COR-L47 (cell line): ENCODE measurements at regions not wholly inside any gene's neighbourhood (a gene's known extent, or its start where the extent isn't known, plus 50 kb on each side); places are given as distances from the start of the nearest gene placed in this dataset.
A peak's percentile ranks its signal among the peaks of the same experiment; 100 is the strongest.
"Not testable (repeated sequence)": the region's sequence is repeated elsewhere in the genome, so short reads cannot be mapped to it uniquely, and the experiment has no call there.

Experiments
- DNase-seq: peaks from one replicate; lab custom pipeline; 2025; lab: John Stamatoyannopoulos, UW

- DNase-seq, result no peak
Measured at GRCh38 chr4:61004651-61005170, 195.4 kb upstream of the ADGRL3 start.

- no peak for DNase-seq
Measured at GRCh38 chr4:61011051-61011450, 189.1 kb upstream of the ADGRL3 start.

DNA sequence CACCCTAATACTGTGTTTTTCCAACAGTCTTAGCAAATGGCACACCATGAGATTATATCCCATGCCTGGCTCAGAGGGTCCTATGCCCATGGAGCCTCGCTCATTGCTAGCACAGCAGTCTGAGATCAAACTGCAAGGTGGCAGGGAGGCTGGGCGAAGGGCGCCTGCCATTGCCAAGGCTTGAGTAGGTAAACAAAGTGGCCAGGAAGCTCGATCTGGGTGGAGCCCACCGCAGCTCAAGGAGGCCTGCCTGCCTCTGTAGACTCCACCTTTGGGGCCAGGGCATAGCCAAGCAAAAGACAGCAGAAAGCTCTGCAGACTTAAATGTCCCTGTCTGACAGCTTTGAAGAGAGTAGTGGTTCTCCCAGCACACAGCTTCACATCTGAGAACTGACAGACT lies 188.2 kb upstream of the ADGRL3 start:
- not testable (repeated sequence) for DNase-seq

- DNase-seq, result no peak
Measured at GRCh38 chr4:61024610-61025009, 175.5 kb upstream of the ADGRL3 start.

DNA sequence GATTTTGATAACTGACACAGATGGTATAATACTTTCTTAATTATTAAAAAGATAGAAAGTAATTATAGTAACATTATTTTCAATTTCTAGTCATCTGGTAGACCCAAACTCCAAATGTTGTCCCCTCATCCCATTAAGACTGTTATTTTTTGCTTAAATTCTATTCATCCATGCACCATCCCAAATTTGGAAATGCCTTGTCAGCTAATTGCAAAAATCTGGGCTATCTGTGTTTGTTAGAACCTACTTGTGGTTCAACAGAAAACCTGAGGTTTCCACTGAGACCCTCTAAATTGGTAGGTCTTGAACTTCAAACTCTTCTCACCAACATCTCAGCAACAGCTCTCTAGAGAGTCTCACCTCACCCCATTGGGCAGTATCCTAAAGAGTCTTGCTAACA lies 172.2 kb upstream of the ADGRL3 start:
- DNase-seq, result no peak

- no peak for DNase-seq
Measured at GRCh38 chr4:61036071-61036684, 163.9 kb upstream of the ADGRL3 start.

- no peak for DNase-seq
Measured at GRCh38 chr4:61041527-61041926, 158.6 kb upstream of the ADGRL3 start.

- DNase-seq, result no peak
Measured at GRCh38 chr4:61044837-61045236, 155.3 kb upstream of the ADGRL3 start.

DNA sequence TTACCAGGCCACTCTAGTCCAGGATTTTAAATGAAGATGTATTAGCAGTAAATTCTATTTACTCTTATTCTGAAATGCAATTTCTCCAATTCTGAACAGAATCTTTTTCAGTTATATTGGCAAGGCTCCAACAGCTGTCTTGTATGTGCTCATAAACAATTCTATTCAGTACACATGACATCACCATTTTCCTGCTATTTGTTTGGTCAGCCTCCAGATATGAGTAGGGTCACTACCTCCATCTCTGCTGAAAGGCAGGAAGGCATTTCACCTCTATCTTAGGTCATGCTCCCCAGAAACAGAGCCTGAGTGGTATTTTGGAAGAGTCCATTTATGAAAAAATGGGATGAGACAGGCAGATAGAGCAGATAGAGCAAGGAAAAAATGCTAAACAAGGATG lies 151.1 kb upstream of the ADGRL3 start:
- DNase-seq, result no peak

- DNase-seq, result no peak
Measured at GRCh38 chr4:61067381-61067780, 132.7 kb upstream of the ADGRL3 start.

DNA sequence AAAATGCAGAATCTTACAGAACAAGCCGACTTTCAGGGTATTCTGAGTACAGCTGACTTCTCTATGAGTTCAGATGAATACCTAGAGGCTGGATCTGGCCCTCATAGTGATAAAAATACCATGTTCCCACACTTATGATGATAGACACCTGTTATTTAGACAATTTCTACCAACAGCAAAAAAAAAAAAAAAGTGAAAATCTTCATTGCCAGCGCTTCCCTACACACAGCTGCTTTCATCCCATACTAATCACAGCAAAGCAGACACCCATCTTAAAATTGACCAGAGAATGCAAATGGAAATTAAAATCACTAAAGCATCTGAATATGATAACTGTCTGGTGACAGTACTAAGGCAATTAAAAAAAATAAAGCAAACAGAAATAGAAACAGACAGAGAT lies 132.1 kb upstream of the ADGRL3 start:
- DNase-seq, result no peak

GRCh38 chr4:61068745-61069144 lies 131.4 kb upstream of the ADGRL3 start:
- DNase-seq, result no peak

DNA sequence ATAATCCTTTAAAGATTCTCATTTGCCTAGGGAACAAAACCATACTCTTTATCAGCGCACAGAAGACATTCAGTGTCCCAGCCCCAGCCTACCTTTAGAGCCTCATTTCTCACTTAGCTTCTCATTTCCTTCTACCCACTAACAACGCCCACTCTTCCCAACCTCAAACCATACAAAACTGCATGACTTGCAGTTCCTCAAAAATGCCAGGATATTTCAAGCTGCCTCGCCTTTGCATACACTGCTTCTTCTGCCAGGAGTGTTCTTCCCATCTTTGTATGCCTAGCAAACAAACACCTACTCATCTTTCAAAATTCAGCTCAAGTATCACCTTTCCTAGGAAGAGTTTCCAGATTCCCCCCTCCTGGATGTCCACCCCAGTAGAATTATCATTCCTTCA lies 129.9 kb upstream of the ADGRL3 start:
- no peak for DNase-seq

DNA sequence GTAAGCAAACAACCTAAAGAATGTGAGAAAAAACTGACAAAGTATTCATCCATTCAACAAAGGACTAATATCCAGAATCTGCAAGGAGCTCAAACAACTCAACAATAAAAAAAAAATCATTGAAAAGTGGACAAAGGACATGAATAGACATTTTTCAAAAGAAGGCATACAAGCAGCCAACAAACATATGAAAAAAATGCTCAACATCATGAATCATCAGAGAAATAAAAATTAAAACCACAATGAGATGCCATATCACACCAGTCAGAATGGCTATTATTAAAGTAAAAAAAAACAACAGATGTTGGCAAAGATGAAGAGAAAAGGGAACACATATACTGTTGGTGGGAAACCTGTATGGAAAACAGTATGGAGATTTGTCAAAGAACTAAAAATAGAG lies 120.7 kb upstream of the ADGRL3 start:
- DNase-seq, result no peak

- no peak for DNase-seq
Measured at GRCh38 chr4:61079976-61080375, 120.2 kb upstream of the ADGRL3 start.

DNA sequence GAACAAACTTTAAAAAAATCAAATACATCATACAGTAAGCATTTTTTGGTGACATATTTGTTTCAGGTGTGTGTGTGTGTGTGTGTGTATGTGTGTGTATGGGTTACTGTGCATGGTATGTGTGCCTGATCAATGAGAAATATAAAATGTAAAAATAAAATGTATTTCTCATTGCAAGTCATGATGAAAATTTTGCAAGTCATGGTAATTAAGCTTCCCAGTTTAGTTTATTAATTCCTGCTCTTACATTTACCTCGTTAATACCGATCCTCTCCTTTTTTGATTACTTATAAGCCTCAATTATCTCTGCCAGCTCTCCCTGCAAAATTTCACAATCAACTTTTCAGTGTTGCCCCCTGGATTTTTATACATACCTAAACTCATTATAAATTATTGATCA lies 114.6 kb upstream of the ADGRL3 start:
- no peak for DNase-seq

DNA sequence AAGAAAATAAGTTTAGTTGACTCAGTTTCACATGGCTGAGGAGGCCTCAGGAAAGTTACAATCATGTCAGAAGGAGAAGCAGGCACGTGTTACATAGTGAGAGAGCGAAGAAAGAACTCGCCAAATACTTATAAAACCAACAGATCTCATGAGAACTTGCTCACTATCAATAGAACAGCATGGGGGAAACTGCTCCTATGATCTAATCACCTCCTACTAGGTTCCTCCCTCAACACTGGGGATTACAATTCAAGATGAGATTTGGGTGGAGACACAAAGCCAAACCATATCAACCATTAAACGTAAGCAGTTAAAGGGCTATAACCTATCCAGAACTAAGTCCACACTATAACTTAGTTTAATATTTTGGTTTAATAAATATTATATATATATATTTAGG lies 113.8 kb upstream of the ADGRL3 start:
- DNase-seq, result no peak

- DNase-seq, result no peak
Measured at GRCh38 chr4:61086979-61087378, 113.1 kb upstream of the ADGRL3 start.

DNA sequence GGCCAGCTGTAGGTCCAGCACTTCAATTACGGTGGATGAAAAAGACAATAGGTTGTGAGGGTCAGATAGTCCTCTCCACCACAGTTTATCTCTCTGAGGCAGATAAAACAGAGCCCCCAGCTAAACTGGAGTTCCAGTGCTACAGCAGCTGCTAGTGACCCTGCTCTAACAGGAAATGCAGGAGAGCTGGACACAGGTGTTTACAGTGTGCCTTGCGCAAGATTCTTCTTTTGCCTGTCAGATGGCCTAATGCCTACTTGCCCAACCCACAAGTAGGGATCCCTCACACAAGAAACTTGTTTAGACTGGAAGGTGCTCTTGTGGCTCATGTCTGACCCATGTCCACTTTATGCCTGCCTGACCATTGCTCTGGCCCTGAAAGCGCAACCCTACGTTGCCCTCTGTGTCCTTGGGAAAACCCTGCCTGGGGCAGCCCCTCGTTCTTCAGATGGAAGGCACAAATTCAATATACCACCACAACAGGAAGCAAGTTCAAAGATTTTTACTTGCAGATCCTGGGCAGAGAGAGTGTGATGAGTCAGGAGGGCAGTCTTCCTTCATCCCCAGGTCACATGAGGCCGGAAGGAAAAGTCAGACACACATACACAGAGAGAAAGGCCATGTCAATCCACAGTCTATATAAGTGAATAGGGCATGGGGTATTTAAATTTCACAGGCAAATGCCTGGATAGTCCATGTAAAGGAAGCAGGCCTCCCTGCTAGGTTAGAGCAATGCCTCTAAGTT lies 105.1 kb upstream of the ADGRL3 start:
- no peak for DNase-seq

GRCh38 chr4:61128682-61129081 lies 71.4 kb upstream of the ADGRL3 start:
- peak; percentile 51 for DNase-seq

- no peak for DNase-seq
Measured at GRCh38 chr4:61129971-61130370, 70.2 kb upstream of the ADGRL3 start.

- DNase-seq, result no peak
Measured at GRCh38 chr4:61143461-61143860, 56.7 kb upstream of the ADGRL3 start.

DNA sequence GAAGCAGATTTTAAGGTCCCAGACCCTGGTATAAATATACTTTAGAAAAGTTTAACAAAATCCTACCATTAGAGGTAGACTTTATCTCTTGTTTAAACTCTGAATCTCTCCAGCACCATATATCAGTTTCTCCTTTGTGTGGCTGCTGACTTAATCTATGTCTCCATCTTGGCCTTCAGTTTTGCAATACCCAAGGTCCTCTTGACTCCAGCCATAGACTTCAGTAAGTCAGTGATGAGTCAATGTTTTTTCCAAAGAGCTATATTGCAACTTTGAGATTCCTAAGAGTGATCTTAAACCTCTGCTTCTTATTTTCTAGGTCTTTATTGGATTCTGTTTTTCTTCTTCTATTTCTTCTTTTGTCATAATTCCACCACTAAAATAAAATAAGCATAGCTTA lies 50.8 kb upstream of the ADGRL3 start:
- DNase-seq, result no peak
